Spleen (tissue), 11 donors: ENCODE measurements at regions not wholly inside any gene's neighbourhood (a gene's known extent, or its start where the extent isn't known, plus 50 kb on each side); places are given as distances from the start of the nearest gene placed in this dataset.

Experiments
- DNase-seq: peaks from one replicate; pipeline ENCODE4 v3.0.0-alpha.2; 2020
- H3K27ac ChIP-seq, 8 donors: fragments of 200-600 bp; sonication (generic) in 7 of 8; 1 replicate in 4 of 8; 2 replicates in 4 of 8; pipeline versions ENCODE4 v1.5.0 to v1.8.0; 2016 to 2021; ENCODE audit warnings: inconsistent platforms in 4 of 8, mild to moderate bottlenecking in 4 of 8, moderate library complexity in 1 of 8
- H3K27me3 ChIP-seq, 7 donors: fragments of 200-600 bp; sonication (generic) in 6 of 7; replicated peaks in 1 of 7; 1 replicate in 4 of 7; 2 replicates in 3 of 7; pipeline versions ENCODE4 v1.5.0 to v1.8.0; 2016 to 2021; ENCODE audit warnings: inconsistent platforms in 3 of 7, mild to moderate bottlenecking in 1 of 7
- H3K36me3 ChIP-seq, 6 donors: fragments of 200-600 bp; sonication (generic) in 5 of 6; 1 replicate in 4 of 6; 2 replicates in 2 of 6; pipeline versions ENCODE4 v1.5.0 to v1.8.0; 2016 to 2021; ENCODE audit warnings: inconsistent platforms in 2 of 6
- H3K4me1 ChIP-seq, 6 donors: fragments of 200-600 bp; sonication (generic) in 5 of 6; 1 replicate in 3 of 6; 2 replicates in 3 of 6; pipeline versions ENCODE4 v1.5.0 to v1.8.0; 2016 to 2021; ENCODE audit warnings: inconsistent platforms in 3 of 6
- H3K4me3 ChIP-seq, 8 donors: fragments of 200-600 bp; sonication (generic) in 7 of 8; 1 replicate in 4 of 8; 2 replicates in 4 of 8; pipeline versions ENCODE4 v1.5.0 to v1.8.0; 2016 to 2021; ENCODE audit warnings: inconsistent platforms in 4 of 8, mild to moderate bottlenecking in 4 of 8, moderate library complexity in 2 of 8
- H3K9me3 ChIP-seq, 8 donors: fragments of 200-600 bp; sonication (generic) in 7 of 8; 1 replicate in 4 of 8; 2 replicates in 4 of 8; pipeline versions ENCODE4 v1.5.0 to v1.8.0; 2016 to 2021; ENCODE audit warnings: inconsistent platforms in 4 of 8
- POLR2A ChIP-seq, 3 donors: fragments of 450-650 bp; IDR thresholded peaks; one replicate each; pipeline ENCODE4 v1.5.1; 2017; ENCODE audit warnings: antibody characterized with exemption in 3 of 3, mild to moderate bottlenecking in 1 of 3
- POLR2AphosphoS5 ChIP-seq, 3 donors: sonication (generic); formaldehyde crosslinking; IDR thresholded peaks; one replicate each; pipeline ENCODE4 v1.5.1; 2017; ENCODE audit warnings: antibody characterized with exemption in 3 of 3
- WGBS, 5 donors: extraction: QIAGEN DNeasy Blood & Tissue Kit in 3 of 5; methylation state at CpG; one replicate each; pipeline versions ENCODE4 v1.1.5 to v1.1.7; 2013 to 2018; 5-methylcytosine and 5-hydroxymethylcytosine counted together
- intact Hi-C: fragments of 100-400 bp; cut with DNase I; formaldehyde crosslinking; loops from one replicate; pipeline ENCODE4 v1.15.0; 2023; ENCODE audit warnings: low total_unique reads
- TF ChIP-seq, protein P1 (sequence below), 11 experiments: fragments of 200-600 bp in 7 of 11; fragments of 450-650 bp in 4 of 11; sonication (generic) in 4 of 11; IDR thresholded peaks in 8 of 11; conservative IDR thresholded peaks in 3 of 11; 1 replicate in 7 of 11; 2 replicates in 4 of 11; pipeline versions ENCODE4 v1.4.0 to v1.8.0; 2016 to 2021; ENCODE audit warnings: antibody characterized with exemption in 11 of 11, inconsistent platforms in 4 of 11, mild to moderate bottlenecking in 1 of 11
- donor health status: healthy with polysubstance abuse.
- donor health status: DM: no; HTN: no; CAD: no; lungs with moderate emphysema.
- donor health status: DM: no; HTN: no; CAD: no.
- donor health status: Bipolar disorder and iron deficiency.
- donor health status: healthy.
- donor health status: DM: no; HTN: no; CAD: no.
- donor health status: DM: yes; HTN: yes; CAD: no.

GRCh38 chr2:104952976-104953375, 84.9 kb upstream of the MRPS9 start:
- DNase-seq: no peak
- WGBS, 5 donors: 86 to 96% (median 90%) methylated on average over 4 of the region's 4 CpGs
- no peak for TF ChIP-seq POLR2AphosphoS5 (IDR thresholded peaks at IDR 0.05)
- TF ChIP-seq, protein P1, sequence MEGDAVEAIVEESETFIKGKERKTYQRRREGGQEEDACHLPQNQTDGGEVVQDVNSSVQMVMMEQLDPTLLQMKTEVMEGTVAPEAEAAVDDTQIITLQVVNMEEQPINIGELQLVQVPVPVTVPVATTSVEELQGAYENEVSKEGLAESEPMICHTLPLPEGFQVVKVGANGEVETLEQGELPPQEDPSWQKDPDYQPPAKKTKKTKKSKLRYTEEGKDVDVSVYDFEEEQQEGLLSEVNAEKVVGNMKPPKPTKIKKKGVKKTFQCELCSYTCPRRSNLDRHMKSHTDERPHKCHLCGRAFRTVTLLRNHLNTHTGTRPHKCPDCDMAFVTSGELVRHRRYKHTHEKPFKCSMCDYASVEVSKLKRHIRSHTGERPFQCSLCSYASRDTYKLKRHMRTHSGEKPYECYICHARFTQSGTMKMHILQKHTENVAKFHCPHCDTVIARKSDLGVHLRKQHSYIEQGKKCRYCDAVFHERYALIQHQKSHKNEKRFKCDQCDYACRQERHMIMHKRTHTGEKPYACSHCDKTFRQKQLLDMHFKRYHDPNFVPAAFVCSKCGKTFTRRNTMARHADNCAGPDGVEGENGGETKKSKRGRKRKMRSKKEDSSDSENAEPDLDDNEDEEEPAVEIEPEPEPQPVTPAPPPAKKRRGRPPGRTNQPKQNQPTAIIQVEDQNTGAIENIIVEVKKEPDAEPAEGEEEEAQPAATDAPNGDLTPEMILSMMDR (IDR thresholded peaks at IDR 0.05 in 8 of 11, conservative IDR thresholded peaks at IDR 0.05 in 3 of 11): no peak
- TF ChIP-seq POLR2A (IDR thresholded peaks at IDR 0.05): no peak
- H3K36me3 ChIP-seq: no peaks in the 10 kb centered on the region
- intact Hi-C loops: no loop called here
- H3K27ac ChIP-seq: no peak overlapping the region
- peaks cover 0 to 4% (median 0%) of the 10 kb centered on the region in 8 donors for H3K9me3 ChIP-seq
- no peak overlapping the region for H3K4me3 ChIP-seq
- peaks cover 0 to 10% (median 0%) of the 10 kb centered on the region in 7 donors for H3K27me3 ChIP-seq
- no peaks in the 10 kb centered on the region for H3K4me1 ChIP-seq

DNA sequence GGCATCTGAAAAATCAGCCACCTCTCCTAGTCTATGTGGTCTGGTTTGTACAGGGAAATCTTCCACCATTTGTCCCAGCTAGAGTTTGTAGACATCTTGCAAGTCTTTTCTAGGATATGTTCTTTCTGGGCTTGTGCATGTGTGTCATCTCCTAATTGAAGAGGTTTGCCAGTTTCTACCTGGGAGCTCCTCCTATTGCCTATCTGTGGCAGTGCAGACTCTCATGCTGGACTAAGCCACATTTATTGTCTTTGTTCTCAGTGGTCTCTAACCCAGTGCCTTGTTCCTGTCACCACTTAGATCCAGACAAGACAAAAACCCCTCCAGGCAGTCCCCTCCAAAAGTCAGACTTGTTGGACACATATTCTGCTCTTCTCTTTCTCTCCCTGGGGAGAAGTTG, 72.0 kb upstream of the MRPS9 start:
- DNase-seq: no peak
- Histone ChIP-seq H3K36me3 (no peaks in the 10 kb centered on the region), H3K9me3 (peaks cover 0 to 50% (median 35%) of the 10 kb centered on the region in 8 donors), H3K4me1 (no peaks in the 10 kb centered on the region), H3K27me3 (no peaks in the 10 kb centered on the region), H3K4me3 (no peak overlapping the region), H3K27ac (no peak overlapping the region)
- intact Hi-C loops: no loop called here
- no peak for TF ChIP-seq POLR2A (IDR thresholded peaks at IDR 0.05)
- TF ChIP-seq, protein P1 (IDR thresholded peaks at IDR 0.05 in 8 of 11, conservative IDR thresholded peaks at IDR 0.05 in 3 of 11): no peak
- no peak for TF ChIP-seq POLR2AphosphoS5 (IDR thresholded peaks at IDR 0.05)

DNA sequence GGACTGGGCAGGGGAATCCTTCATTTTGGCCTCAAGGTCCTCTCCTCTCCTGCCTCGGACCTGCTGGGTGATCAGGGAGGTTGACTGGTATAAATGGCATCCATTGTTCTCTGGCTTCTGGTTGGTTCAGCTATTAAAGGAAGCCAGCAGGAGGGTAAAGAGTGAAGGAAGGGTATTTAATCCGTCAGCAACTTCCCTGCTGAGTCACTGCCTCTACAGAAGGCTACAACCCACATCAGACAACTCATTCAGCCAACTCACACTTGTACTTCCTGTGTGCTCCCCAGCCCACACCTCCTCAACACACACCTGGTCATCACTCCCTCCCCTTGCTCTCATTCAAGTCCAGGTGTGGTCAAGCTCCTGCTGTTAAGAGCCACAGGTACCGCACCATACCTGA, 68.3 kb upstream of the MRPS9 start:
- WGBS, 5 donors: 28 to 44% (median 37%) methylated on average over 3 of the region's 3 CpGs
- H3K4me1 ChIP-seq: no peaks in the 10 kb centered on the region
- H3K36me3 ChIP-seq: no peaks in the 10 kb centered on the region
- no peak for DNase-seq
- H3K9me3 ChIP-seq: peaks cover 0 to 17% (median 12%) of the 10 kb centered on the region in 8 donors
- H3K27ac ChIP-seq: no peak overlapping the region
- intact Hi-C loops: no loop called here
- H3K4me3 ChIP-seq: no peak overlapping the region
- TF ChIP-seq, protein P1 (IDR thresholded peaks at IDR 0.05 in 8 of 11, conservative IDR thresholded peaks at IDR 0.05 in 3 of 11): no peak
- TF ChIP-seq POLR2AphosphoS5 (IDR thresholded peaks at IDR 0.05) (no peak), POLR2A (IDR thresholded peaks at IDR 0.05) (no peak)
- H3K27me3 ChIP-seq: no peaks in the 10 kb centered on the region

DNA sequence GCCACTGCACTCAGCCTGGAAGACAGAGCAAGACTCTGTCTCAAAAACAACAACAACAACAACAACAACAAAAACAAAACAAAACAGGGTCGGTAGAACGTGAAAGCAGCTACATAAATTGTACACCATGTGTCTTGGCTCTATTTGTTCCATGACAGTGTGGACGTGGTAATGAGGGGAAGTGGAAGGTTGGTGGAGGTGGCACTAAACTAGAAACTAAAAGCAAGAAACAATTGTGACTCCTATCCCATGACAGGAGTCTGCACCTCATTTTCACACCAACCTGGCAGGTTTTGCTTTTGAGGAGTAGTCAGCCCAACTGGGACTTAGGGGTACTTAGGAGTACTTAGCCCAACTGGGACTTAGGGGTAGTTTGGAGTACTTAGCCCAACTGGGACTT, 62.5 kb upstream of the MRPS9 start:
- WGBS, 5 donors: 52 to 60% (median 54%) methylated on average over 3 of the region's 3 CpGs
- peak overlapping the region in 1 of 8 donors; percentile 61 for H3K27ac ChIP-seq
- H3K27me3 ChIP-seq: no peaks in the 10 kb centered on the region
- H3K36me3 ChIP-seq: no peaks in the 10 kb centered on the region
- no peaks in the 10 kb centered on the region for H3K9me3 ChIP-seq
- intact Hi-C loops: no loop called here
- H3K4me1 ChIP-seq: peaks cover 0 to 23% (median 11%) of the 10 kb centered on the region in 6 donors
- no peak overlapping the region for H3K4me3 ChIP-seq
- TF ChIP-seq, protein P1 (IDR thresholded peaks at IDR 0.05 in 8 of 11, conservative IDR thresholded peaks at IDR 0.05 in 3 of 11): no peak
- TF ChIP-seq POLR2AphosphoS5 (IDR thresholded peaks at IDR 0.05) (no peak), POLR2A (IDR thresholded peaks at IDR 0.05) (no peak)
- no peak for DNase-seq
